Activated CD4-positive, alpha-beta T cell treated with anti-CD3 and anti-CD28 coated beads for 48 hours (primary cell): ENCODE measurements at regions not wholly inside any gene's neighbourhood (a gene's known extent, or its start where the extent isn't known, plus 50 kb on each side); places are given as distances from the start of the nearest gene placed in this dataset.
"Not testable (repeated sequence)": the region's sequence is repeated elsewhere in the genome, so short reads cannot be mapped to it uniquely, and the experiment has no call there.

ENCODE experiments used
- DNase-seq: peaks from one replicate; pipeline ENCODE4 v3.0.0-alpha.2; 2020

- peak; percentile 4 for DNase-seq
Observed at GRCh38 chr16:35102780-35103403, 1643.5 kb downstream of the TP53TG3F start.

- not testable (repeated sequence) for DNase-seq
Observed at GRCh38 chr16:35111772-35112171, 1652.4 kb downstream of the TP53TG3F start.

GRCh38 chr16:35131429-35131828 lies 1672.0 kb downstream of the TP53TG3F start:
- DNase-seq: no peak

GRCh38 chr16:35134471-35134870 lies 1675.1 kb downstream of the TP53TG3F start:
- DNase-seq: no peak

GRCh38 chr16:35140293-35140986 lies 1681.0 kb downstream of the TP53TG3F start:
- no peak for DNase-seq

GRCh38 chr16:35141303-35141702 lies 1681.9 kb downstream of the TP53TG3F start:
- no peak for DNase-seq

GRCh38 chr16:35142147-35142808 lies 1682.9 kb downstream of the TP53TG3F start:
- no peak for DNase-seq

- DNase-seq: no peak
Observed at GRCh38 chr16:35142809-35143192, 1683.4 kb downstream of the TP53TG3F start.

- no peak for DNase-seq
Observed at GRCh38 chr16:35144212-35144932, 1685.0 kb downstream of the TP53TG3F start.

- DNase-seq: no peak
Observed at GRCh38 chr16:35146031-35146710, 1686.8 kb downstream of the TP53TG3F start.

GRCh38 chr16:35146723-35147458 lies 1687.5 kb downstream of the TP53TG3F start:
- no peak for DNase-seq

- DNase-seq: no peak
Observed at GRCh38 chr16:35147556-35148504, 1688.4 kb downstream of the TP53TG3F start.

GRCh38 chr16:35148748-35149147 lies 1689.3 kb downstream of the TP53TG3F start:
- no peak for DNase-seq

- DNase-seq: no peak
Observed at GRCh38 chr16:35149550-35149949, 1690.1 kb downstream of the TP53TG3F start.

GRCh38 chr16:35150805-35151312 lies 1691.4 kb downstream of the TP53TG3F start:
- no peak for DNase-seq

GRCh38 chr16:35152067-35152627 lies 1692.7 kb downstream of the TP53TG3F start:
- no peak for DNase-seq

GRCh38 chr16:35154627-35155026 lies 1695.2 kb downstream of the TP53TG3F start:
- no peak for DNase-seq

- DNase-seq: not testable (repeated sequence)
Observed at GRCh38 chr16:35157549-35157948, 1698.1 kb downstream of the TP53TG3F start.

- DNase-seq: not testable (repeated sequence)
Observed at GRCh38 chr16:35169324-35169723, 1709.9 kb downstream of the TP53TG3F start.

GRCh38 chr16:35170061-35170460 lies 1710.6 kb downstream of the TP53TG3F start:
- not testable (repeated sequence) for DNase-seq
